GM23338 (cell line): ENCODE measurements at regions not wholly inside any gene's neighbourhood (a gene's known extent, or its start where the extent isn't known, plus 50 kb on each side); places are given as distances from the start of the nearest gene placed in this dataset.

ENCODE experiments used
- ATAC-seq: fragments of 200-7000 bp; cut with Tn5 transposase; 3 replicates; pipeline ENCODE4 v1.9.1; 2020
- DNase-seq: peaks from one replicate; pipeline ENCODE4 v3.0.0-alpha.2; 2015; ENCODE audit warnings: low spot score
- H2AFZ ChIP-seq: fragments of 200-600 bp; sonication (generic); 2 replicates; pipeline ENCODE4 v1.8.0; 2016; ENCODE audit warnings: antibody characterized with exemption, mild to moderate bottlenecking, moderate library complexity
- H3F3A ChIP-seq: fragments of 200-600 bp; sonication (generic); replicated peaks from 2 replicates; pipeline ENCODE4 v1.8.0; 2017; ENCODE audit warnings: antibody characterized with exemption, mixed run types, low read depth
- H3K27ac ChIP-seq: fragments of 200-600 bp; sonication (generic); 2 replicates; pipeline ENCODE4 v1.6.1; 2016; ENCODE audit warnings: low read depth
- H3K27me3 ChIP-seq: fragments of 200-600 bp; sonication (generic); 2 replicates; pipeline ENCODE4 v1.8.0; 2016; ENCODE audit warnings: mild to moderate bottlenecking, mixed run types, moderate library complexity; ENCODE audit not compliant: insufficient read depth
- H3K36me3 ChIP-seq: fragments of 200-600 bp; sonication (generic); 2 replicates; pipeline ENCODE4 v1.8.0; 2016; ENCODE audit warnings: mild to moderate bottlenecking; ENCODE audit not compliant: insufficient read depth
- H3K4me1 ChIP-seq: fragments of 200-600 bp; sonication (generic); 2 replicates; pipeline ENCODE4 v1.8.0; 2016; ENCODE audit warnings: mild to moderate bottlenecking, moderate library complexity; ENCODE audit not compliant: insufficient read depth
- H3K4me2 ChIP-seq: fragments of 200-600 bp; sonication (generic); 2 replicates; pipeline ENCODE4 v1.7.1; 2017; ENCODE audit warnings: mixed run types
- H3K4me3 ChIP-seq: fragments of 200-600 bp; sonication (generic); 2 replicates; pipeline ENCODE4 v1.6.1; 2016; ENCODE audit warnings: mixed run types
- H3K79me2 ChIP-seq: fragments of 200-600 bp; sonication (generic); replicated peaks from 2 replicates; pipeline ENCODE4 v1.8.0; 2017; ENCODE audit warnings: mild to moderate bottlenecking; ENCODE audit not compliant: insufficient read depth
- H3K9me2 ChIP-seq: fragments of 200-600 bp; sonication (generic); 2 replicates; pipeline ENCODE4 v1.8.0; 2017; ENCODE audit not compliant: insufficient read depth
- H4K20me1 ChIP-seq: fragments of 200-600 bp; sonication (generic); replicated peaks from 2 replicates; pipeline ENCODE4 v1.8.0; 2017; ENCODE audit warnings: mild to moderate bottlenecking; ENCODE audit not compliant: insufficient read depth
- H3K27ac Mint-ChIP-seq: 2 replicates; pipeline ENCODE4 v1.8.0; 2020; ENCODE audit warnings: inconsistent platforms, mild to moderate bottlenecking, moderate library complexity, mixed read lengths
- H3K27me3 Mint-ChIP-seq: 3 replicates; pipeline ENCODE4 v1.8.0; 2022; ENCODE audit warnings: low read depth, mild to moderate bottlenecking, moderate library complexity, mixed read lengths, inconsistent platforms; ENCODE audit not compliant: insufficient read depth, poor library complexity
- H3K36me3 Mint-ChIP-seq: 3 replicates; pipeline ENCODE4 v1.8.0; 2021; ENCODE audit warnings: low read depth, mild to moderate bottlenecking, inconsistent platforms, moderate library complexity, mixed read lengths
- H3K4me1 Mint-ChIP-seq: 3 replicates; pipeline ENCODE4 v1.8.0; 2020; ENCODE audit warnings: mild to moderate bottlenecking, inconsistent platforms, mixed read lengths
- H3K4me3 Mint-ChIP-seq: 3 replicates; pipeline ENCODE4 v1.8.0; 2021; ENCODE audit warnings: moderate library complexity, mild to moderate bottlenecking, inconsistent platforms, mixed read lengths
- H3K9me3 Mint-ChIP-seq: 3 replicates; pipeline ENCODE4 v1.8.0; 2020; ENCODE audit warnings: moderate library complexity, mild to moderate bottlenecking, inconsistent platforms, mixed read lengths
- CREB1 ChIP-seq: fragments of 250-450 bp; sonication (Bioruptor Pico); IDR thresholded peaks from 2 replicates; pipeline ENCODE4 v1.5.0; 2020; ENCODE audit warnings: low read depth, mild to moderate bottlenecking, moderate library complexity
- EZH2 ChIP-seq: fragments of 200-600 bp; sonication (generic); IDR thresholded peaks from one replicate; pipeline ENCODE4 v1.8.0; 2017; ENCODE audit warnings: antibody characterized with exemption, mild to moderate bottlenecking, low read depth; ENCODE audit not compliant: unreplicated experiment
- JUNB ChIP-seq: IDR thresholded peaks from one replicate; pipeline ENCODE4 v1.6.1; 2016; ENCODE audit warnings: antibody characterized with exemption; ENCODE audit not compliant: unreplicated experiment
- POLR2AphosphoS5 ChIP-seq: IDR thresholded peaks from 2 replicates; pipeline ENCODE4 v1.6.1; 2016; ENCODE audit warnings: antibody characterized with exemption, low read depth
- REST ChIP-seq: IDR thresholded peaks from one replicate; pipeline ENCODE4 v1.6.1; 2018; ENCODE audit warnings: antibody characterized with exemption; ENCODE audit not compliant: unreplicated experiment
- STAT1 ChIP-seq: IDR thresholded peaks from one replicate; pipeline ENCODE4 v1.6.1; 2016; ENCODE audit warnings: antibody characterized with exemption; ENCODE audit not compliant: unreplicated experiment
- ZNF114 ChIP-seq: fragments of 250-450 bp; sonication (Bioruptor Pico); IDR thresholded peaks from 2 replicates; pipeline ENCODE4 v1.5.0; 2020; ENCODE audit warnings: mild to moderate bottlenecking, moderate library complexity
- ZNF331 ChIP-seq: fragments of 250-450 bp; sonication (Bioruptor Pico); IDR thresholded peaks from 2 replicates; pipeline ENCODE4 v1.5.0; 2020; ENCODE audit warnings: low read depth, mild to moderate bottlenecking, moderate library complexity
- ZNF462 ChIP-seq: fragments of 250-450 bp; sonication (Bioruptor Pico); IDR thresholded peaks from 2 replicates; pipeline ENCODE4 v1.5.0; 2020; ENCODE audit warnings: mild to moderate bottlenecking, moderate library complexity

GRCh38 chr5:124877501-124878146, 131.2 kb upstream of the ZNF608 start:
- H4K20me1 ChIP-seq, result no peaks in the 10 kb centered on the region
- H3K4me3 ChIP-seq, result no peak overlapping the region
- peaks cover 21% of the 10 kb centered on the region for H3K4me1 Mint-ChIP-seq
- ATAC-seq (no peak), DNase-seq (no peak)
- H3K79me2 ChIP-seq, result no peaks in the 10 kb centered on the region
- H3K27ac ChIP-seq, result no peak overlapping the region
- H3K36me3 Mint-ChIP-seq, result peaks cover 13% of the 10 kb centered on the region; the same call in 2 of the 3 replicates
- H3K9me2 ChIP-seq, result peaks cover 12% of the 10 kb centered on the region; the same call in 1 of the 2 replicates
- no peaks in the 10 kb centered on the region for H3K36me3 ChIP-seq
- H3K27me3 Mint-ChIP-seq, result no peaks in the 10 kb centered on the region
- no peak overlapping the region for H3K4me3 Mint-ChIP-seq
- no peak overlapping the region for H3K4me2 ChIP-seq
- no peaks in the 10 kb centered on the region for H3F3A ChIP-seq
- peaks cover 21% of the 10 kb centered on the region for H3K4me1 ChIP-seq
- TF ChIP-seq ZNF114 (CRISPR knock-in tag) (no peak), ZNF462 (no peak)
- H3K27me3 ChIP-seq, result no peaks in the 10 kb centered on the region
- no peak overlapping the region for H2AFZ ChIP-seq
- no peak overlapping the region for H3K27ac Mint-ChIP-seq
- peaks cover 11% of the 10 kb centered on the region; the same call in 2 of the 3 replicates for H3K9me3 Mint-ChIP-seq

- Mint-ChIP-seq H3K4me1 (peaks cover 21% of the 10 kb centered on the region), H3K4me3 (no peak overlapping the region), H3K27ac (no peak overlapping the region)
Observed at GRCh38 chr5:124878583-124879342, 132.3 kb upstream of the ZNF608 start.

More at GRCh38 chr5:124878583-124879342, 132.3 kb upstream of the ZNF608 start:
- H3K36me3 Mint-ChIP-seq, result peaks cover 12% of the 10 kb centered on the region; the same call in 2 of the 3 replicates
- Histone ChIP-seq H3K27ac (no peak overlapping the region), H2AFZ (no peak overlapping the region), H3K4me2 (no peak overlapping the region), H3F3A (no peaks in the 10 kb centered on the region), H3K4me3 (no peak overlapping the region), H3K36me3 (no peaks in the 10 kb centered on the region), H3K79me2 (no peaks in the 10 kb centered on the region), H3K27me3 (no peaks in the 10 kb centered on the region), H4K20me1 (no peaks in the 10 kb centered on the region), H3K4me1 (peaks cover 21% of the 10 kb centered on the region), H3K9me2 (peaks cover 12% of the 10 kb centered on the region; the same call in 1 of the 2 replicates)
- DNase-seq (no peak), ATAC-seq (no peak)
- H3K9me3 Mint-ChIP-seq, result peaks cover 11% of the 10 kb centered on the region; the same call in 2 of the 3 replicates
- no peaks in the 10 kb centered on the region for H3K27me3 Mint-ChIP-seq
- TF ChIP-seq POLR2AphosphoS5, result no peak
- TF ChIP-seq EZH2, result no peak
- no peak for TF ChIP-seq ZNF331 (CRISPR knock-in tag)
- no peak for TF ChIP-seq JUNB
- no peak for TF ChIP-seq REST
- TF ChIP-seq CREB1 (CRISPR knock-in tag), result no peak
- no peak for TF ChIP-seq STAT1
